Caki2 (cell line): ENCODE measurements at regions not wholly inside any gene's neighbourhood (a gene's known extent, or its start where the extent isn't known, plus 50 kb on each side); places are given as distances from the start of the nearest gene placed in this dataset.
"Not testable (repeated sequence)": the region's sequence is repeated elsewhere in the genome, so short reads cannot be mapped to it uniquely, and the experiment has no call there.

ENCODE experiments used
- DNase-seq: peaks from one replicate; pipeline ENCODE4 v3.0.0-alpha.2; 2015; ENCODE audit warnings: low read depth
- in situ Hi-C: cut with HindIII; loops from 2 replicates; pipeline ENCODE4 v1.10.0; 2016; ENCODE audit warnings: low sequenced_read_pairs, low pct_unique_long_range_greater_than_20kb, mixed read lengths

GRCh38 chr9:42364410-42365243, 181.2 kb downstream of the SPATA31A6 start:
- DNase-seq: peak; percentile 65
- in situ Hi-C loops: not testable (repeated sequence)

GRCh38 chr9:42365244-42365945, 181.9 kb downstream of the SPATA31A6 start:
- DNase-seq: peak; percentile 62
- in situ Hi-C loops: not testable (repeated sequence)

GRCh38 chr9:42368279-42368881, 184.9 kb downstream of the SPATA31A6 start:
- in situ Hi-C loops, DNase-seq: not testable (repeated sequence)

- DNase-seq, in situ Hi-C loops: not testable (repeated sequence)
Observed at GRCh38 chr9:42370172-42370571, 186.7 kb downstream of the SPATA31A6 start.

DNA sequence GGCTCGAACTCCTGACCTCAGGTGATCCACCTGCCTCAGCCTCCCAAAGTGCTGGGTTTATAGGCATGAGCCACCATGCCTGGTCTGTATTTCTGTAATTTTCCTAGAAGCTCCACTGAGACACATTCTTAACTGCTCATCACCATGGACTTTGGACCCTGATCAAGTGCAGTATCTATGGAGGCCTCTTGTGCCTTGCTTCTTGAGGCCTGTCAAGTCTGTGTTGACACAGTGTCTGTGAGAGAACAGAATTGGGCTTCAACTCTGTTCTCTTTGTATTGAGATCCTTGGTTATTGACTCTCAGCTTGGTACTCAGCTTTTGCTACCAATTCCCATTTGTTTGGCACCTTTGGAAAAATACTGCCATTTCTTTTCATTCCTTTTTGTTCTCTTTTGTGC, 188.0 kb downstream of the SPATA31A6 start:
- in situ Hi-C loops, DNase-seq: not testable (repeated sequence)

- DNase-seq, in situ Hi-C loops: not testable (repeated sequence)
Observed at GRCh38 chr9:42377530-42378417, 194.3 kb downstream of the SPATA31A6 start.

DNA sequence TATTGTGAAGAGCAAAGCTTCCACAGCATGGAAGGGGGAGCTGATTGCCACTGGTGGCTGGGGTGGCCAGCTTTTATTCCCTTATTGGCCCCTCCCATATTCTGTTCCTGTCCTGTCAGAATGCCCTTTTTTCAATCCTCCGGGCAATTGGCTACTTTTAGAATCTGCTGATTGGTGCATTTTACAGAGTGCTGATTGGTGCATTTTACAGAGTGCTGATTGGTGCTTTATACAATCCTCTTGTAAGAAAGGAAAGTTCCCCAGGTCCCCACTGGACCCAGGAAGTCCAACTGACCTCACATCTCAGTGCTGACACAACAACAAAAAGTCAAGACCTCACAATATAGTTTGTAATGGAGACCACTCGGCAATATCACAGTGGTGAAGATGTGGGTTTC, 195.0 kb downstream of the SPATA31A6 start:
- in situ Hi-C loops: no loop called here
- no peak for DNase-seq

DNA sequence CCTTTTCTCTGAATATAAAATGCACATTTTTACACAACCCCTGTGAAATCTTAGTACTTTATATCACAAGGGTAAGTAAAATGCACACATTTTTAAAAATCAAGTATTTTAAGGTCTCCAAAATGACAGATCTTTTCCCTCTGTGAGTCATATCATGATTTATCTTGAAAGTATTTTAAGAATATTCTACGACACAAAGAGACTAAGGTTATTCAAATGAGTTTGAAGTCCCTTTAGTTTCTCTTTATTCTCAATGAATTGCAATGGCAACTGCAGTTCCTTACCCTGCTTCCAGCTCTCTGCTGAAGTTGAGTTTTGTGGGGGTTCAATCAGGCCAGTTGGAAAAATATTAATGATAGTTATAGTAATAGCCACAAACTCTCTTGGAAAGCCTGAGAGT, 196.1 kb downstream of the SPATA31A6 start:
- DNase-seq: not testable (repeated sequence)

DNA sequence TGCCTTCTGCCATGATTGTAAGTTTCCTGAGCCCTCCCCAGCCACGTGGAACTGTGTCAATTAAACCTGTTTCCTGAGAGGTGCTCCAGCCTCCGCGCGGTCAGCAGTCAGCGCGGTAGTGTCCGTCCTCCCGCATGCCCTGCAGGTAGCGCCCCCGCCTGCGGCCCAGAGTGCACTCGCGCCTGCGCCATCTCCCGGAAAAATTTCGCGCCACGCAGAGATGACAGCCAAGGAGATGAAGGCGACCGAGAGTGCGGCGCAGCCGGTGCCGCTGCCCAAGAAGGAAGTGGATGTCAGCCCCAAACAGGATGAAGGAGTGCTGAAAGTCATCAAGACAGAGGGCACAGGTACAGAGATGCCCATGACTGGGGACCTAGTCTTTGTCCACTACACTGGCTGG, 201.1 kb downstream of the SPATA31A6 start:
- DNase-seq, in situ Hi-C loops: not testable (repeated sequence)

More for the DNA sequence above, 196.1 kb downstream of the SPATA31A6 start:
- in situ Hi-C loops: not testable (repeated sequence)

- in situ Hi-C loops, DNase-seq: not testable (repeated sequence)
Observed at GRCh38 chr9:42385574-42386120, 202.2 kb downstream of the SPATA31A6 start.

DNA sequence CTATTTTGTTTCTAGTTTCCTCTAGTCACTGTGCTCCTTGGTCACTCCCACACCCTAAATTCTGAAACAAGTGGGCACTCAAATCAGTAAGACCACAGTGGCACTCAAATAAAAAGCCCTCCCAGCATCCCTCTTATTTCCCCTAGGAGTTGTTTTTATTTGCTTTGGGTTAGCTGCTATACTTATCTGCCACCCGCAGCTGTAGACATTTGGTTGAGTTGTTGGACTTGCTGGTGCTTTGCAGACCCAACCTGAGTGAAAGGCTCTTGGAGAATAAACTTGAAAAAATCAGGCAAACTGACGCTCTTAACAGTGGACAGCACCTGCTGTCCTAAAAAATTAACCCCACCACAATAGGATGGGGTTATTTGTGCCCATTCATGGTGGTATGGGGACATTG, 203.0 kb downstream of the SPATA31A6 start:
- no peak for DNase-seq
- in situ Hi-C loops: no loop called here

GRCh38 chr9:42388146-42388690, 204.8 kb downstream of the SPATA31A6 start:
- no peak for DNase-seq
- in situ Hi-C loops: no loop called here

- DNase-seq: no peak
- in situ Hi-C loops: no loop called here
Observed at GRCh38 chr9:42388846-42389245, 205.4 kb downstream of the SPATA31A6 start.

- DNase-seq, in situ Hi-C loops: not testable (repeated sequence)
Observed at GRCh38 chr9:42392773-42393455, 209.5 kb downstream of the SPATA31A6 start.

- no peak for DNase-seq
- in situ Hi-C loops: no loop called here
Observed at GRCh38 chr9:42396318-42396717, 212.9 kb downstream of the SPATA31A6 start.

DNA sequence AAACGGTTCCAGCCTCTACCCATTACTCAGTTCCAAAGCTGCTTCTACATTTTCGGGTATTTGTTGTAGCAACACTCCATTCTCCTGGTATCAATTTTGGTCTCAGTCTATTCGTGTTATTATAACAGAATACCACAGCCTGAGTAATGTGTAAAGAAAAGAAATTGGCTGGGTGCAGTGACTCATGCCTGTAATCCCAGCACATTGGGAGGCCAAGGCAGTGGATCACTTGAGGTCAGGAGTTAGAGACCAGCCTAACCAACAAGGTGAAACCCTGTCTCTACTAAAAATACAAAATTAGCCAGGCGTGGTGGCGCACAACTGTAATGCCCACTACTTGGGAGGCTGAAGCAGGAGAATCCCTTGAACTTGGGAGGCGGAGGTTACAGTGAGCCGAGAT, 213.9 kb downstream of the SPATA31A6 start:
- DNase-seq, in situ Hi-C loops: not testable (repeated sequence)

GRCh38 chr9:42402919-42403318, 219.5 kb downstream of the SPATA31A6 start:
- DNase-seq, in situ Hi-C loops: not testable (repeated sequence)
